ENCODE measurements at regions not wholly inside any gene's neighbourhood (a gene's known extent, or its start where the extent isn't known, plus 50 kb on each side); places are given as distances from the start of the nearest gene placed in this dataset.

DNA sequence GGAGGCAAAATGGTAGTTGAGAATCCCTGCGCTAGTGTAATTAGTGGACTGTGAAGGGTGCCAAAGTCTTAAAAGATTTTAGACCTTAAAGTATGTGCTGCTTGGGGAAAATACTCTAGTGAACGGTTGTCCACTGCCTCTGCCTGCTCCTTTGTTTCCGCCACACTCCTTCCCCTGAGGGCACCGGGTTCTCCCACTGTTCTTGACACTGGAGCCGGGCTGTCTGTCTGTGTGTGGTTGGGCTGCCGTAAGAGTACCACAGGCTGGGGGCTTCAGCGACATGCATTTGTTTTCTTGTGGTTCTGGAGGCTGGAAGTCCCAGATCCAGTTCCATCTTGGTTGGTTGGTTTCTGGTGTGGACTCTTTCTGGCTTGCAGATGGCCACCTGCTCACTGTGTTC is 76.2 kb downstream of the CLDN34 start:
- BruUV-seq (replicated peaks) = no TSS peak
- peaks cover 9% of the 10 kb centered on the region for H3K4me1 Mint-ChIP-seq (ENCODE audit: insufficient read depth, unreplicated experiment)

DNA sequence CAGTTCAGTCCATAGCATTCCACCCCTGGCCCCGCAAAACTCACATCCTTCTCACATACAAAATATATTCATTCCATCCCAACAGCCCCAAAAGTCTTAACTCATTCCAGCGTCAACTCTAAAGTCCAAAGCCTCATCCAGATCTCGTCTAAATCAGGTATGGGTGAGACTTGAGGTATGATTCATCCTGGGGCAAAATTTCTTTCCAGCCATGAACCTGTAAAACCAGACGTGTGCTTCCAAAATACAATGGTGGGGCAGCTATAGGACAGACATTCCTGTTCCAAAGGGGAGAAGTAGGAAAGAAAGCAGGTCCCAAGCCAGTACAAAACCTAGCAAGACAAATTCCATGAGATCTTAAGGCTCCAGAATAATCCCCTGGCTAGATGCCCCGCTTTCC is 76.9 kb downstream of the CLDN34 start:
- ChIA-PET POLR2A (no interaction called here), CTCF (no interaction called here)
- no TSS peak for BruUV-seq (replicated peaks)
- peaks cover 7% of the 10 kb centered on the region for H3K36me3 Mint-ChIP-seq (ENCODE audit: insufficient read depth, unreplicated experiment)
- H3K4me1 Mint-ChIP-seq (ENCODE audit: insufficient read depth, unreplicated experiment) = peaks cover 9% of the 10 kb centered on the region
- DNase-seq (ENCODE audit: unreplicated experiment) = no peak
- H3K27ac Mint-ChIP-seq (ENCODE audit: low read depth, unreplicated experiment) = no peak overlapping the region
- intact Hi-C loops (cut with micrococcal nuclease) = loop anchor here (5.0 kb wide), 1 partner anchor 33 kb away; no protein-coding TSS in a partner anchor
- no peak overlapping the region for H3K4me3 Mint-ChIP-seq (ENCODE audit: unreplicated experiment)
- H3K27me3 Mint-ChIP-seq (ENCODE audit: insufficient read depth, unreplicated experiment) = no peaks in the 10 kb centered on the region
- no peak for TF ChIP-seq CTCF (IDR thresholded peaks at IDR 0.05; ENCODE audit: unreplicated experiment)
- H3K9me3 Mint-ChIP-seq (ENCODE audit: unreplicated experiment) = no peaks in the 10 kb centered on the region

More for the DNA sequence above, 76.2 kb downstream of the CLDN34 start:
- CTCF ChIA-PET = no interaction called here
- H3K9me3 Mint-ChIP-seq (ENCODE audit: unreplicated experiment) = no peaks in the 10 kb centered on the region
- POLR2A ChIA-PET = no interaction called here
- H3K27ac Mint-ChIP-seq (ENCODE audit: low read depth, unreplicated experiment) = no peak overlapping the region
- TF ChIP-seq CTCF (IDR thresholded peaks at IDR 0.05; ENCODE audit: unreplicated experiment) = no peak
- H3K36me3 Mint-ChIP-seq (ENCODE audit: insufficient read depth, unreplicated experiment) = peaks cover 7% of the 10 kb centered on the region
- no peak overlapping the region for H3K4me3 Mint-ChIP-seq (ENCODE audit: unreplicated experiment)
- intact Hi-C loops (cut with micrococcal nuclease) = loop anchor here (5.0 kb wide), 1 partner anchor 34 kb away; no protein-coding TSS in a partner anchor
- no peak for DNase-seq (ENCODE audit: unreplicated experiment)
- no peaks in the 10 kb centered on the region for H3K27me3 Mint-ChIP-seq (ENCODE audit: insufficient read depth, unreplicated experiment)

GRCh38 chrX:10045327-10046000 is 78.3 kb downstream of the CLDN34 start:
- intact Hi-C loops (cut with micrococcal nuclease) = no loop called here
- Mint-ChIP-seq H3K9me3 (ENCODE audit: unreplicated experiment) (no peaks in the 10 kb centered on the region), H3K36me3 (ENCODE audit: insufficient read depth, unreplicated experiment) (peaks cover 7% of the 10 kb centered on the region), H3K4me3 (ENCODE audit: unreplicated experiment) (no peak overlapping the region), H3K27ac (ENCODE audit: low read depth, unreplicated experiment) (no peak overlapping the region), H3K4me1 (ENCODE audit: insufficient read depth, unreplicated experiment) (peaks cover 6% of the 10 kb centered on the region), H3K27me3 (ENCODE audit: insufficient read depth, unreplicated experiment) (no peaks in the 10 kb centered on the region)
- DNase-seq (ENCODE audit: unreplicated experiment) = no peak
- ChIA-PET CTCF (interaction anchor here (1.2 kb wide), 1 partner anchor 12 kb away, joined by 3 read pairs; no protein-coding TSS in a partner anchor), POLR2A (no interaction called here)
- BruUV-seq (replicated peaks) = no TSS peak
- TF ChIP-seq CTCF (IDR thresholded peaks at IDR 0.05; ENCODE audit: unreplicated experiment) = no peak

DNA sequence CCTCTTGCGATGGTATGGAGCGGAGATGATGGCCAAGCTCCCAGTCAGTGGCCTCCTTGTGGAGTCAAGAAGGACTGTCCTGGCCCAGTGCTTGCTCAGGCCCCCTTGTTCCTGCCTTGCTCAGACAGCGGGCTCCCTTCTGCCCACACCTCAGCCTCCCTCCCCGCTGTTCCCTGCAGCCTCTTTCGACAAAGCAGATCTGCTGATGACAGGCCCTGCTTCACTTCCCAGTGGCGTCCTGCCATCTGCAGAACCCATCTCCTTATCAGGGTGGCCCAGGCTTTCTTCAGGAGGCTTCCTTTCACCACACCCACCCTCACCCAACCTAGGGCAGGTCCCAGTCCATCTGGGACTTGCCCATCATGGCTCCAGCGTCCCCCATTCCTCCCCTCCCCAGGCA is 80.0 kb downstream of the CLDN34 start:
- Mint-ChIP-seq H3K27ac (ENCODE audit: low read depth, unreplicated experiment) (no peak overlapping the region), H3K4me3 (ENCODE audit: unreplicated experiment) (no peak overlapping the region), H3K4me1 (ENCODE audit: insufficient read depth, unreplicated experiment) (peaks cover 9% of the 10 kb centered on the region), H3K36me3 (ENCODE audit: insufficient read depth, unreplicated experiment) (peaks cover 7% of the 10 kb centered on the region), H3K27me3 (ENCODE audit: insufficient read depth, unreplicated experiment) (no peaks in the 10 kb centered on the region), H3K9me3 (ENCODE audit: unreplicated experiment) (no peaks in the 10 kb centered on the region)
- CTCF ChIA-PET = no interaction called here
- DNase-seq (ENCODE audit: unreplicated experiment) = no peak
- POLR2A ChIA-PET = no interaction called here
- no peak for TF ChIP-seq CTCF (IDR thresholded peaks at IDR 0.05; ENCODE audit: unreplicated experiment)
- intact Hi-C loops (cut with micrococcal nuclease) = no loop called here
- no TSS peak for BruUV-seq (replicated peaks)

Data from MCF 10A (cell line).